ENCODE measurements at regions not wholly inside any gene's neighbourhood (a gene's known extent, or its start where the extent isn't known, plus 50 kb on each side); places are given as distances from the start of the nearest gene placed in this dataset.

- no peak overlapping the region for H3K56ac ChIP-seq (ENCODE audit: insufficient read length, low read depth, low read length)
- H3K23ac ChIP-seq (ENCODE audit: insufficient read length, low read depth, low read length) = no peak overlapping the region
- H3K4me1 ChIP-seq (ENCODE audit: insufficient read depth, low read length) = peaks cover 5% of the 10 kb centered on the region; the same call in 1 of the 2 replicates
- H3K27ac ChIP-seq (ENCODE audit: insufficient read length, low read depth, low read length) = no peak overlapping the region
- H3K9ac ChIP-seq (ENCODE audit: extremely low read depth, insufficient read length, low read length) = no peak overlapping the region
- no peak overlapping the region for H3K4ac ChIP-seq (ENCODE audit: low read depth, low read length)
- no peaks in the 10 kb centered on the region for H3K9me3 ChIP-seq (ENCODE audit: control insufficient read depth, low read depth, low read length)
- no peak overlapping the region for H2BK5ac ChIP-seq (ENCODE audit: insufficient read length, low read length)
- H3K27me3 ChIP-seq (ENCODE audit: insufficient read depth, low read length) = no peaks in the 10 kb centered on the region
- no peak overlapping the region for H3K14ac ChIP-seq (ENCODE audit: insufficient read depth, low read length)
- no peaks in the 10 kb centered on the region for H3K79me1 ChIP-seq (ENCODE audit: insufficient read depth, low read depth, low read length, poor library complexity, severe bottlenecking)
- H2AFZ ChIP-seq (ENCODE audit: low read length) = no peak overlapping the region
- no peak overlapping the region for H3K18ac ChIP-seq (ENCODE audit: insufficient read length, low read depth, low read length)
- no peak overlapping the region for H2AK5ac ChIP-seq (ENCODE audit: insufficient read length, low read length)
- no peak overlapping the region for H2BK15ac ChIP-seq (ENCODE audit: low read depth, low read length)
- H4K5ac ChIP-seq (ENCODE audit: insufficient read length, low read depth, low read length) = no peak overlapping the region
- H3K27me3 Mint-ChIP-seq (ENCODE audit: low read depth) = no peaks in the 10 kb centered on the region; the same call in 1 of the 2 replicates
- no peak overlapping the region for H3K27ac Mint-ChIP-seq
- no peak overlapping the region for H3K4me3 Mint-ChIP-seq
- TF ChIP-seq CTCF (conservative IDR thresholded peaks at IDR 0.05) = no peak
- no peak overlapping the region for H4K91ac ChIP-seq (ENCODE audit: insufficient read length, low read depth, low read length)
- no peak overlapping the region for H2BK20ac ChIP-seq (ENCODE audit: low read depth, low read length, poor library complexity, severe bottlenecking)
- H3K9me3 Mint-ChIP-seq = peaks cover 0 to 4% of the 10 kb centered on the region in 2 experiments; a peak in 2 of 5 replicates
- no peak overlapping the region for H3K4me2 ChIP-seq (ENCODE audit: insufficient read depth, insufficient read length, low read length)
- WGBS (ENCODE audit: extremely low coverage, insufficient read length, low lambda C conversion rate) = no CpG with 5 or more reads among the region's 3 CpGs
- peaks cover 18 to 24% of the 10 kb centered on the region in 2 experiments for H3K4me1 Mint-ChIP-seq
- H4K8ac ChIP-seq (replicated peaks; ENCODE audit: insufficient read length, low read depth, low read length) = no peak overlapping the region
- no peaks in the 10 kb centered on the region for H4K20me1 ChIP-seq (ENCODE audit: control insufficient read depth, insufficient read depth, insufficient read length)
- no peaks in the 10 kb centered on the region for H3K79me2 ChIP-seq (ENCODE audit: insufficient read depth, low read length)
- DNase-seq = no peak
- no peak overlapping the region for H3T11ph ChIP-seq (ENCODE audit: low read length)
- no peak overlapping the region for H2BK120ac ChIP-seq (ENCODE audit: low read depth, low read length, poor library complexity, severe bottlenecking)
- H3K23me2 ChIP-seq (ENCODE audit: insufficient read length, low read depth, low read length, poor library complexity, severe bottlenecking) = no peaks in the 10 kb centered on the region
- no peaks in the 10 kb centered on the region for H3K36me3 Mint-ChIP-seq (ENCODE audit: insufficient read depth in 1 of 3, low read depth in 3 of 3)
- H2BK12ac ChIP-seq (ENCODE audit: insufficient read length, low read depth, low read length) = no peak overlapping the region
These were observed 436.4 kb upstream of the DYNLRB2 start for GRCh38 chr16:80104401-80104800.

All from H9 (cell line).